ENCODE measurements at regions not wholly inside any gene's neighbourhood (a gene's known extent, or its start where the extent isn't known, plus 50 kb on each side); places are given as distances from the start of the nearest gene placed in this dataset.

DNA sequence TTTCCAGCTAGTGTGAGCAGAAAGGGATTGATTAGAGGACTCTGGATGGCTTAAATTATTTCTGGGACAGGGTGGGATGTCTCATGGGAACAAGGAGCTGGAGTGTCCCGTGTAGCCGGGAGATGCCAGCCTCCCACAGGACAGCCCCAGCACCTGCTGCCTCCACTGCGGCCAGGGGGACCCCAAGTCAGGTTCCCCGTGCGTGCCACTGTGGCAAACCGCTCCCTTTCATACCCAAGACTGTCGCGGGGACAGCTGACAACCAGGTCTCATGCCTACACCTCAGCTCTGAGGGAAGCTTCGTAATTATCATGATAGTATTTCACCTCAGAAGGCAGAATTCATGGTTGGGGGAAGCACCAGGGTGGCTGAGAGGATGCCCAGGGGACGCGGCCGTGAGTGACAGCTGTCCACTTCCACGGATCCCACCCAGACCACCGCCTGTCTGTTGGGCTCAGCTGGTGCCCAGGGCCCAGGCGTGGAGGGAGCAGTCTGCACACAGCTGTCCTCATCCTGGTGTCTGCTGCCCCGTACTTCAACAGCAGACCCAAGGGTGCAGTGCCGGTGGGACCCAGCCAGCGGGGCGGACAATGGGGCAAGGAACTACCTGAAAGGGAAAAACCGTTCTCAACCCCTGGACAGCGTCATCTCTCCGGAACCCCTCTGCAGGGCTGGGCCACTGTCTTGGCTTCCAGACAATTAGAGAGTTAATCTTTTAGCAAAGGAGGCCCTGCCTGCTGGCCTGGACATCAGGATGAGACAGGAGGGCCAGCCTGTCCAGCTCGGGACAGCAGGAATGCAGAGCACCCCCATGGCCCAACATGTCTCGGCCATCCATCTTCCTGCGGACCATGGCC, 166.9 kb downstream of the OLFM1 start:
- no peak for DNase-seq (ENCODE audit: low read depth)

DNA sequence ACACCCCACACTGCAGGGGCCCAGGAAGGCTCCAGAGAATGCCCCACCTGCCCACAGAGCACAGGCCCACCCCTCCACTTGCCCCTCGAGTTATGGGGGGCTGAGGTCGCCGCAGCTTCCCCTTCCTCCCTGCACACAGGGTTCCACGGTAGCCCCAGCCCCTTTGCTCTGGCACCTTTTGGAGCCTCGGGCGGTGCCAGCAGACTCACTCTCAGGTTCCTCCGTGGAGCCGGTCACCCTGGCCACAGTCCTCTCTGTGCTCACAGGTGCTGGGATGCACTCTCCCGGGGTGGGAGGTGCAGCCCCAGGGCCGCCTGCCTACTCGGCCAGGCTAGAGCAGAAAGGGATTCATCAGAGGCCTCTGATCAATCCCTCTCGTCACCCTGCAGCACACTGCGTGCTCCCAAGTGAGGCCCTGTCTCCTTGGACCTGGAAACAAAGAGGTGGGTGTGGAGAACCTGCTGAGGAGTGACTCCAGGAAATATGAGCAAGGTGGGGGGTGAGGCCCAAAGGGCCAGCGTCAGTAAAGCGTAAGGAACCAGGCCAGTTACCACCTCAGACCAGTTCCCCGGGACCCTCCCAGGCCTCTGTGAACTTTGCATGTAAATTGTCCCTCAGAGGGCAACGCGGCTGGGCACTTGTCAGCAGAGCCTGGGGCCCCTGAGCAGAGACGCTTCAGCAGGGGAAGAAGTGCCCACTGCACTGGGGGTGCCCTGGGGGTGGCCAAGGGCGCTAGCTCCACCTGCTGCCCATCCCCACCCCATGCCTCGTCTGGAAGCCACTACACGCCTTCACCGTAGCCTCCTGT, 167.8 kb downstream of the OLFM1 start:
- DNase-seq (ENCODE audit: low read depth) = no peak

DNA sequence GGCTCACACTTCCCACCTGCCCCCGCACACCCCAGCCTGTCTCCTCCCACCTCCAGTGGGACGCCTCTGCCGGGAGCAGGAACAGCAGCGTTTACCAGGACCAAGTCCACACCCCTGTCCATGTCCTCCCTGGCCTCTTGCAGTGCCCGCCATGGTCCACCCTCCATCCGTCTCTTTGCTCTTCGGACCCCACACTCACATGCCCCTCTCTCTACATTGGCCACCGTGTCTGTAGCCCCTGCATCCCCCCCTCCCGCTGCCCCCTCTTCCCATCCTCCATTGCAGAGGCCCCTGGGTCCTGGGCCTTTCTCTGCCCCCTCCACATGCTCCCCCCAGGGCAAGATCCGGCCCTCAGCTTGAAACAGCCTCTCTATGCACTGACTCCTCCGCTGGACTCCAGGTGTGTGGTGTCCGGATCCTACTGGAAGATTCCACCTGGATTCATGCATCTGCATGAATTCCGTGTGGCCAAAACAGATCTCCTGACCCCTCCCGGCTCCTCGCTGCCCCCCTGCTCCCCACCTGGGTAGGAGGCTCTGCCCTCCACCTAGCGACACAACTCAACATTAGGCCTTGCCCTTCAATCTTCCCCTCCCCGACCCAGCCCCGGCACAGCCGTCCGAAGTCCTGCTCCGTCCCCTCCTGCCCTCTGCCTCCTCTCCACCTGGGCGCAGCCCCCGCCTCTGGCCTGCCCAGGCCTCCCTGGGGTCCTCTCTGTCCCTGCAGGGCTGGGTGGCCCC, 168.5 kb downstream of the OLFM1 start:
- DNase-seq (ENCODE audit: low read depth) = no peak

DNA sequence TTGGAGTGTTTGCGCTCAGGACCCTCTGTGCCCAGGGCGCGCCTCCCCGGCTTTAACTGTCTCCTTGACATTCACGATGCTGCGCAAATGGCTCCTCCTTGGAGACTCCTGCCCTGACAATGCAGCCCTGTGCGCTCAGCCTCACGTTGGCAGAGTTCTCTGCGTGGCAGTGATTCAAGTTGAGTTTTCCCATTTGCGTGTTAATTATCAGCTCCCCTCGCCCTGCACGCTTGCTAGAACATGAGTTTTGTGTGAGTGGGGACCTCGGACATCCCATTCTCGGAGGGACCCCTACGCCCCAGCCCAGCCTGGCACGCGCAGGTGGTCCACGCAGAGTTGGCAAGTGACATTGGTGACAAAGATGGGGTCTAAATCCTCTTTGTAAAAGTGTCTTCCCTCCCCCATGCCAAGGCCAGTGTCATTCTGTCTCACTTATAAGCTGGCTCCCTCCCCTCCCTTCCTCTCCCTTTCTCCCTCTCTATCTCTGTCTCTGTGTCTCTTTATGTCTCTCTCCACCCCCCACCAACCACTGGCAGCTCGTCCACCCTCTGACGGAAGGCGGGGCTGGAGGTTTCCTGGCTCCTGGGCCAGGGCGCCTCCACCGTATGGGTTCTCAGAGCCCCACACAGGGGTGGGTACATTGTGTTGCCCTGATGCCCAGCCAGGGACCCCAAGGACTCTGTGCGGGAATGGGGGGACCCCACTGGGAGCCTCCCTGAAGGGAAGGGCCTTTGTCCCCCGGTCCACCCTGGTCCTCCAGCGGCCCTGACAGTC, 169.3 kb downstream of the OLFM1 start:
- DNase-seq (ENCODE audit: low read depth) = no peak

DNA sequence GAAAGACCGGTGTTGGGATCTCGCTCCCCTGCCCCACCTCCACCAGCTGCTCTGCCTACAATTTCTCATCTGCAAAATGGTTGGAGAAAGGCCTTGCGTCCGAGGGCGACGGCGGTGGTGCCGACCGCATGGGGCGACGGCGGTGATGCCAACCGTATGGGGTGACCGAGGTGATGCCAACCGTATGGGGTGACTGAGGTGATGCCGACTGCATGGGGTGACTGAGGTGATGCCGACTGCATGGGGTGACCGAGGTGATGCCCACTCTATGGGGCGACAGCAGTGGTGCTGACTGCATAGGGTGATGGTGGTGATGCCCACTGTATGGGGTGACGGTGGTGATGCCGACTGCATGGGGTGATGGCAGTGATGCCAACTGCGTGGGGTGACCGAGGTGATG, 171.0 kb downstream of the OLFM1 start:
- DNase-seq (ENCODE audit: low read depth) = no peak

DNA sequence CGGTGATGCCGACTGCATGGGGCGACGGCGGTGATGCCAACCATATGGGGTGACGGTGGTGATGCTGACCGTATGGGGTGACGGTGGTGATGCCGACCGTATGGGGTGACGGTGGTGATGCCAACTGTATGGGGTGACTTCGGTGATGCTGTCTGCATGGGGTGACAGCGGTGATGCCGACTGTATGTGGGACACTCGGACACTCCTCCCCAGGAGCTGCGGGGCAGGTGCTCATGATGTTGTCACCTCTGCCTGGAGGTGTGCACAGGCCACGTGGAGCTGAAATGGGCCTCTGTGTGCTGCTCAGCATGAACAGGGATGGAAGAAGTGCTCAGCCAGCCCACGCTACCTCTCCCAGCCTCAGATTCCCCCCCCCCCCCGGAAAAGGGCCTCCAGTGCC, 171.8 kb downstream of the OLFM1 start:
- no peak for DNase-seq (ENCODE audit: low read depth)

DNA sequence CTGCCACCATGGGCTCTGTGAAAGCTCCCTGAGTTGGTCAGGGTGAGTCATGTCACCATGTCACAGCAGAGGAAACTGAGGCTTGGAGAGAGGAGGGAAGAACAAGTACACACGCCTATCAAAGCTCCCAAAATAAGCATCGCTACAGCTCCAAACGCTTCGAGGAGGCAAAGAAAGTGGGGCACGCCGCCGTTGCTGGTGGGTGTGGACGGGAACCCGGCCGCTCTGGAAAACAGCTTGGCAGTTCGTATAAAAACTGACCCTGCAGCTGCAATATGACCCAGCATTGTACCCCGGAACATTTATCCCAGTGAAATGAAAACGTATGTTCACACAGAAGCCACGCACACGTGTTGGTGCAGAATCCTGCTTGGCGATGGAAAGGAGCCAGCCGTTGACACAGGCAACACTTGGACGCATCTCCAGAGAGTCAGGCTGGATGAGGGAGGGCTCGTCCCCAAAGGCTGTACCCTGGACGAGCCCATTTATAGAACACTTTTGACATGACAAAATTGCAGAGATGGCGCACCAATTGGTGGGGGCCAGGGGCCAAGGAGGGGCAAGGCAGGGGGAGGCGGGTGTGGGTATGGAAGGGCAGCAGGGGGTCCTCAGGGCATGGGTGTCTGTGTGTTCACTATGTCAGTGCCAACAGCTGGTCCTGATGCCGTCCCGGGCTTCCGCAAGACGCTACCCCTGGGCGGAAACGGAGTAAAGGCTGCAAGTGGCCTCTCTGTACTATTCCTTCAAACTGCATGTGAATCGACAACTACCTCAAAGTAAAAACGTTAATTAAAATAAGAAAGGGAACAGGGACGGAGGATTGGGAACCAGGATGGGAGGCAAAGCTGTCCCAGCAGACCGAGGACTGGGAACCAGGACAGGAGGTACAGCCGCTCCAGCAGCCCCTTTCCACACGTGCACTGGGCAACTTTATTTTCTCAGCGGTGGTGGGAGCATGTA, 173.0 kb downstream of the OLFM1 start:
- DNase-seq (ENCODE audit: low read depth) = no peak

DNA sequence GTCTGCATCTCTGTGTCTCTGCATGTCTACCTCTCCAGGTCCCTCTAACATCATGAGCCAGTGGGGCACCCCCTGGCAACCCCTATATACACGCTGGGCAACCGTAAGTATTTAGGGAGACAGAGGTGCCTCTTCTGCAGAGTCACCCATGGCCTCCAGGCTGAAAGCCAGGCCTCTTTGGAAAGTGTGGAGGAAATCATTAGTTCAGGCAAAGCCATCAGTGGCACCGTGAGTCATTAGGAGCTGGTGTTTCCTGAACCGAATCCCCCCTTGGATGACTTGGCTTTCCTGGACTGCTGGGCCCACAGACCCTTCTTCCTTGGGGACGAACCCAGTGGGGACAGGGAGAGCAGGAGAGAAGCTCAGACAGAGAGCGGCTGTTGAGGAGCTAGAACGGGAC, 174.8 kb downstream of the OLFM1 start:
- DNase-seq (ENCODE audit: low read depth) = no peak

DNA sequence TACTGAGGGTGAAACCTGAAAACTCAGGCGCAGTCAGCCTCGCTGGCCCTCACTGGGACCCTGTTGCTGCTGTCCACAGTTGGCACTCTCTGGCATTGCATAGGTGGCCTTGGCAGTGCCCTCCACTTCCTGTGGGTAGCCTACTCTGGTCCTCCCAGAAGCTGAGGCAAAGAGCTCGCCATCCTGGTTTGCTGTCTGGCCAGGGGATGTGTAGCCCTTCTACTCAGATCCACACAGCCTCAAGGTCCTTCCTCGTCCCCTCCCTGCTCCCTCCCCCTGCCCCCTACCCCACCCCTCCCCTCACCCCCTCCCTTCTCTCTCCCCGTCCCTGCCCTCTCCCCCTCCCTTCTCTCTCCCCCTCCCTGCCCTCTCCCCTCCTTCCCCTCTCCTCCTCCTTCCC, 176.0 kb downstream of the OLFM1 start:
- DNase-seq (ENCODE audit: low read depth) = no peak

DNA sequence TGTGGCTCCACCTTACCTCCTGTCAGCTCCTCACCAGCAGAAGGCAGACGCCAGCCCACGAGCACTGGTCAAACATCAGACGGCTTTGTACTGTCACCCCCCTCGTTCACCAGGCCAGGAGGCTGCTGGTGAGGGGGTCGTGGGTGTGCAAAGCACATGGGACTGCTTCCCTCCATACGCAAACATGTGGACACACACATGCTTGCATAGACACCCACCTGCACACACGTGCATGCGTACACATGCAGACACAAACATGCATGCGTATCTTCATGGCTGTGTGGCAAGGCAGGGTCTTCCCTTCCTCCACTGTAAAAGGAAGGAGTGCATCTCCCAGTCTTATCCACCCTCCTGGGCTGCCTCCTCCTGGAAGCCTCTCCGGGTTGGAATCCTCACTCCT, 178.5 kb downstream of the OLFM1 start:
- DNase-seq (ENCODE audit: low read depth) = no peak

DNA sequence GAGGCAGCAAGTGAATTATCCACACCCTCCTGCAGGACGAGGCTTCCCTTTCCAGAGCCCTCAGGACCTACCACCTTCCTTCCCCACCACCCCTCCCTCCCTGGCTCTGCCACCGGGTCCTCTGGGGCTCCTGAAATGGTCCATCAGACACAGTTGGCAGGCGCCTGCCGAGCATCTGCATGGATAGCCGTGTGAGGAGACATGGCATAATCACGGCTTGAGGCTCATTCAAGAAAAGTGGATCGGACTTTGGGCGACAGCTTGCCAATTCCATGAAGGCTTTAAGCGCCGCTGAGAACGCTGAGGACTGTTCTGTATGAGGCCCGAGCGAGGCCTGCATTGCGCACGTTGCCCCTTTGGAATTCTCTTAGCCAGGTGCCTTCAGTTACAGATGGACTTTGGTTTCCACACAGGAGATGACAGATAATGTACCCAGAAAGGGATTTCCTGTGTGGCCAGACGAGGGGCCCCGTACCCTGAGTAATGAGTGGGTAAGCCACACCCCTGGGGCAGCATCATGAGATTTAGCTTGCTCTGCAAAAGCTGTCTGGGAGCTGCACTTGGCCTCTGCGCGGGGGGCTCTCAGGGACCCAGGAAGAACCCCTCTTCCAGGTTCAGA, 179.8 kb downstream of the OLFM1 start:
- DNase-seq (ENCODE audit: low read depth) = no peak

DNA sequence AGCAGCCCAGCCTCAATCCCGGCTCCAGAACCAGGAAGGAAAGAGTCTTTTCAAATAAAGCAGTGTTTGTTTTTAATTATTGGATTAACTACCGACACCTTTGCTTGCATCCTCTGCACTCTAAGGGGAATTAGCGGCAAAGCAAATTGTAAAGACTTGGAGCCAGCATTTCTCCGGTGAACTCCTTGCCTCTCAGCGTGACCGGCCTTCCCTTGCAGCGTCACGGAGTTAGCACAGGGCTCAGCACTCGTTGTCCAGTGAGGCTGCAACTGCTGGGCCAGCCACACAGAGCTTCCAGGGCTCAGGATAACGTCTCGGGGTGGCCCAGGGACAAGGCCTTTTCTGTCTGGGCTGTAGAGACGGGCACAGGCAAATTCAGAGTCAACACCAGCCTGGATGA, 180.6 kb downstream of the OLFM1 start:
- no peak for DNase-seq (ENCODE audit: low read depth)

DNA sequence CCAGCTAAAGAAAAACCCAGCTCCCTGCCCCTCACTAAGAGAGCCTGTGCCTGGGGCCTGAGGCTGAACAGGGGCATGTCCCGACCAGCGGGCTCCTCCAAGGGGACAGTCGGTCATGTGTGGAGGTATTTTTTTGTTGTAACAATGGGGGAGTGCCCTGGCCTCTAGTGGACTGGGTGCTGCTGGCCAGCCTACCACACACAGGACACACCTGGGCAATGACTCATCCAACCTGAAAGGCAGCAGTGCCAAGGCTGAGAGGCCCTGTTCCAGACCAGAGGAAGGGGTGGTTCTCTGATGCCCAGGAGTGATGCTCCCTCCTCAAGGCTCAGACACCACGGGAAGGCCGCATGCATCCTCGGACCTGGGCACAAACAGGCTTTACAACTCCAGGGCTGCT, 181.5 kb downstream of the OLFM1 start:
- DNase-seq (ENCODE audit: low read depth) = no peak

DNA sequence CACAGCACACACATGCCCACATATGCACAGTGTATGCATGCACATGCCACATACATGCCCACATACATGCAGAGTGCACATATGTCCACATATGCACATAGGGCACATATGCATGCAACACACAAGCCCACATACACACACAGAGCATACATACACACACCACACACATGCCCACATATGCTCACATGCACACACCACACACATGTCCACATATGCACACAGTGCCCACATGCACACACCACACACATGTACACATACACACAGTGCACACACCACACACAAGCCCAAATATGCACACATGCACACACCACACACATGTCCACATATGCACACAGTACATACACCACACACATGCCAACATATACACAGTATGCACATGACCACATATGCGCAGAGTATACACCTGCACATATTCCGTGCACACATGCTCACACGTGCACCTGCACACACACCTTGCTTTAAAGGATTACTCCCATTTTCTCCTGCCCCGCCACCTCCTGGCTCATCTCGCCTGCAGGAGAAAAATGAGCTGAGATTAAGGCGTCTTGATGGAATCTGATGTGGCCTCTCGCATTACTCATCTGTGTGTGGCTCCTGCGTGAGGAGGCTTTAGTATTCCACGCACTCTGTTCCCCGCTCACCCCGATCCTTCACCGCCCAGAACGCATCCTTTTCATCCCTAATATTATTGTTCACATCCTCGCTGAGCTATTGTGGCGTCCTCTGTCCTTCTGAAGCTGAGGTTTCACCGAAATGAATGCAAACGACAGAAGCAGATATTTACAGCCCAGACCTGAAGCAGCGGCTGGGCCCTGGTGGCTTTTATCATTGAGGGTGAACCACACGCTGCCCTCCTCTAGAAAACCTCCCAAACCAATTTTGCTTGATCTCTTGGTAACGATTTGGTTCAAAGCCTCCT, 182.7 kb downstream of the OLFM1 start:
- no peak for DNase-seq (ENCODE audit: low read depth)

DNA sequence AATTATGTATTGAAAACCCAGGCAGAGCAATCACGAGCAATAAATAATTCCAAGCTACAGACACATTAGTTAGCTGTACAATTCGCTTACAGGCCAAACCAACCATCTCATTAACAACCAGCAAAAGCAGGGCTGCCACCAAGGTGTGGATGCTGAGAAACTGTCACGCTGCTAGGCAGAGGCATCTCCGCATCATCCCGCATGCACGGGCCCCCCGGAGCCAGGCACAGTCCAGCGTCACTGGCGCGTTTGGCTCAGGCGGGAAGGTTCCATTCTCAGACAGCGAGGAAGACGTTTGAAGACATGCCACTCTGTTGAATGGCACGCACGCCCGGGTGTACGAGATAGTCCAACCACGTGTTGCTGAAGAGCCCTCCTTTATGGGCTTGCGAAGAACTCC, 184.0 kb downstream of the OLFM1 start:
- DNase-seq (ENCODE audit: low read depth) = no peak

DNA sequence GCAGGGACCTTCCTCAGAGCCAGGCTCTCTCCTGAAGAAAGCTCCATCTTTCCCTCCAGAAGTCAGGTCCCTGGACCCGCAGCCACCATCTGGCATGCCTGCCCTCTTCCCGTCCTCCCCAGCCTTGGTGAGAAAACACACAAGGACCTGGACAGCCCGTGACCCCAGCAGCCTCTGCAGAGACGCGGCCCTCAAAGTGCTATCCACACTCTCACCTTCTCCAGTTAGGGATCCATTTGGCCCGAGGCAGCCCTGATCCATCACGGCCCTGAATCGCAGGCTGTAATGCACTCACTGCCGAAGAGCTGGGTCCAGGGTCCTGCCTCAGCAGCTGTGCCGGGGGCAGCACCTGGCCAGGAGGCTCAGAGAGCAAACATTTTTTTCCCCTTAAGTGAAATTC, 185.1 kb downstream of the OLFM1 start:
- no peak for DNase-seq (ENCODE audit: low read depth)

DNA sequence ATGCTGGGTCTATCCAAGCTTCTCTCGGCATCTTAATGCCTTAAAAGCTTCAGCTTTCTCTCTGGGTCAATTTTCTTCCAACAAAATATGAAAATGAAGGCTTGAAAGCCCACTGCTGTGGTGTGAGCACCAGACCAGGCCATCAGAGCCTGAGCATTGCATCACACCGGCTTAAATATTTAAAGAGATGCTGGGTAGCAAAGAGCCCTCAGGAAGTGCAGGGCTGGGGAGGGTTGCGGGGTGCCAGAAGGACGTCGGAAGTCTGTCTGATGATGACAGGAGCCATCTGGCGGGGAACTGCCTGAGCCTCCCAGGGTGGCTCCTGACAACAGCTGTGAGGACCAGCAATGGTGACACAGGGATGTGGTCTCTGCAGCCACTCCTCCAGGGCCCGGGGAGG, 185.5 kb downstream of the OLFM1 start:
- DNase-seq (ENCODE audit: low read depth) = no peak

DNA sequence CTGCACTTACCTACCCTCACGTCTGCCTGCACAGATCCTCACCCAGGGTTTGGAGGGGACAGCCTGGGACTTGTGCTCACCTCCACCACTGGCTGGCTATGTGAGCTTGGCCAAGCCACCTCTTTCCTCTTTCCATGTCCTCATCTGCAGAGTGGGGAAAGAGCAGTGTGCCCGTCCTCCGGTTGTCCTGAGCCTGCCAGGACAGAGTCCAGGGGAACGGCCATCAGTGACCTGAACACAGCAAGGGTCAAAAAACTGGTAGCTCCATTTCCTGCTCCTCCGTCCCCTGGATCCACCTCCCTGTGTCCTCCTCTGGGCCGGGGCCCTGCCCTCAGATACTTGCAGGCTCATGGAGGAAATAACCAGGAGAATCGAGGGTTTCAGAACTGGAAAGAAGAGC, 187.7 kb downstream of the OLFM1 start:
- DNase-seq (ENCODE audit: low read depth) = no peak

DNA sequence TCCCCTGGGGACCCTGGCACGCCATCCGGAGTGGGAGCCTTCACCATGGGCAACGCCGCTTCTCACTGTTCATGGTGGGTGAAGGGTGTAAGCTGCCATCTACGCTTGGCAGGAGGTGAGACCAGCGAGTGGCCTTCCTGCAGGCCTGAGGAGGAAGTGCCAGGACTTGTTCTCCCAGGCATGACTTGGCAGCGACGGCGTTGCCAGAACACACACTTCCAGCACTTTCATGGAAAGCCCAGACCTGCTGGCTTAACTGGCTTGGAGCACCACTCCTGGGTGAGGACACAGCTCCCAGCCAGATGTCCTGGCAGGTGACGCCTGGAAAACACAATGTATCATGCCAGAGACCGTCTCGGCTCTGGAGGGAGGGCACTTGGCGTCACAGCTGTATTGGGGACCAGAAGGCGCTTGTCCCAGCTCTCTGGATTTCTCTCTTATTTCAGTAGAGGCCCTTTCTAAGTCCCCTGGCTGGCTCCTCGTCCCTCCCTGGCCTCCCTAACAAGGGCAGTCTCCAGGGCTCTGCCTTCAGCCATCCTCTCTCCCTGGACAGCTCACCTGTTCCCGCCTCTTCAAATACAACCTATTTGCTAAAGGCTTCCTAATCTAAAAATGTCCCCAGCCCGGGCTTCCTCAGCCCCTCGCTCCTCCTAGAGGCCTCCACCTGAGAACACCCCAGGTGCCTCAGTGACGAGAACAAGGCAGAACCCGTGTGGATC, 188.3 kb downstream of the OLFM1 start:
- no peak for DNase-seq (ENCODE audit: low read depth)
